ENCODE measurements at regions not wholly inside any gene's neighbourhood (a gene's known extent, or its start where the extent isn't known, plus 50 kb on each side); places are given as distances from the start of the nearest gene placed in this dataset.

GRCh38 chr22:48793949-48794348 is 1033.7 kb downstream of the BRD1 start:
- no peak for DNase-seq (ENCODE audit: low spot score)

GRCh38 chr22:48786679-48786996 is 1041.0 kb downstream of the BRD1 start:
- DNase-seq (ENCODE audit: low spot score) = no peak

DNA sequence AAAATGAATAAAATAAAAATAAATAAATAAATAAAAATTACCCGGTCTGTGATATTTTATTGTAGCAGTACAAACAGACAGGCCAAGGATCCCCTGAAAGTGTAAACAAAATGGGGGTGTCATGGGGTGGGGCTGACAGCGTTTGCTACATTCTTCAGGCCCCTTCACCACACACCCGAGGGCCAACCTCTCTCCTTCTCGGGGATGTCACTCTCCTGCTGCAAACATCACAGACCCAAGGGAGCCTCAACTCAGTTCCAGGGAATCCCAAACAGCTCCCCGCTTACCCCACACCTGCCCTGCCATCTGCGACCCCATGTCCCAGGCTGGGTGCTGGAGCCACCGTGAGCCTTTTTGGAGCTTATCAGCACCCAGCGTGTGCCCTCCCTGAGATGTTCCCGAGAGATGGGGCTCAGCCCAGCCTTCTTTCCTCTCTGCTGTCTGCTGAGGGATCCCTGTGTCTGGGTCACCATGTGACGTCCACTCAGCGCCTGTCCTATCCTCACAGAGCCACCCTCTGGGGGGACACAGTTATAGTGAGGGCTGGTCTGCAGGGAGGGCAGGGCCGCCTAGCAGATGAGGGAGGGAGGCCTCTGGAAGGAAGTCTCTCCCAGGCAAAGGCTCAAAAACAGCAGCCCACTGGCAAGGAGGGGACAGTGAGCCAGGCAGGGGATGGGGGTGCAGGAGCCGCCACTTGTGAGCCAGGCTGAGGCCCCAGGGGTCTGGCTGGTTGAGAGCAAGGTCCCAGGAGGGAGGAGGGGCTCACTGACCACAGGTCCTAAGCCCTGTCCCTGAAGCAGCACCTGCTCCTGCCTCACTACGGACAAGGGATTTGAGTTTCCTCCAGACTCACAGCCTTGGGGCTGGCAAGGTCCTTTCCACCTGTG is 1041.6 kb downstream of the BRD1 start:
- no peak for DNase-seq (ENCODE audit: low spot score)

GRCh38 chr22:48784701-48785503 is 1042.8 kb downstream of the BRD1 start:
- DNase-seq (ENCODE audit: low spot score) = no peak

- DNase-seq (ENCODE audit: low spot score) = no peak
Measured at GRCh38 chr22:48783821-48784266, 1043.8 kb downstream of the BRD1 start.

DNA sequence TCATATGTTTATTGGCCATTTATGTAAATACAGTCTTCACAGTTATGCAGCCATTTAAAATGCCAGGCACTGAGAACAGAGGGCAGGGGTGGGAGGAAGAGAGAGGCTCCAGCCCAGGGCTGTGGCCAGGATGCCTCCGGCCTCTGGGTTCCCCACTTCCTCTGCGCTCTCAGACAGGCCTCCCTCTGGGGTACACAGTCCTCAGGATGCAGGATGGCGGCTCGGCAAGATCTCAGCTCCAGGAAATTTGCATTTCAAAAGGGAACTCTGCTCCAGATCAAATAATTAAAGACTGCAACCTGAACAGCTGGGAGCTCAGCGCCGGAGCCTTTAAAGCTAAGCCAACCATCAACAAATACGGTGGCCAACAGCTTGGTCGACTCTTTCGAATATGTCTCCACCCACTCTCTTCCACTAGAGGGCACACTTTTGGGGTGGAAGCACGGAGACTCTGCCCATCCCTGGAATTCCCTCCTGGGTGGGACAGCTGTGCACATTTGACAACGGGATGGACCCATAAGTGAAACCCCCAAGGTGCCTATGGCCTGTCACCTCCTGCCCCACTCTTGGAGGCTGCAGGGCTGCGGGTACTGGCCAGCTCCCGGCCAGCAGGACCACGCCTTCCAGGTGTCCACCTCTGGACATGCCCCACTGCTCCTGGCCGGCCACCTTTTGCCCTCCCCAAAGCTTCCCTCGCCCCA is 1044.7 kb downstream of the BRD1 start:
- no peak for DNase-seq (ENCODE audit: low spot score)

DNA sequence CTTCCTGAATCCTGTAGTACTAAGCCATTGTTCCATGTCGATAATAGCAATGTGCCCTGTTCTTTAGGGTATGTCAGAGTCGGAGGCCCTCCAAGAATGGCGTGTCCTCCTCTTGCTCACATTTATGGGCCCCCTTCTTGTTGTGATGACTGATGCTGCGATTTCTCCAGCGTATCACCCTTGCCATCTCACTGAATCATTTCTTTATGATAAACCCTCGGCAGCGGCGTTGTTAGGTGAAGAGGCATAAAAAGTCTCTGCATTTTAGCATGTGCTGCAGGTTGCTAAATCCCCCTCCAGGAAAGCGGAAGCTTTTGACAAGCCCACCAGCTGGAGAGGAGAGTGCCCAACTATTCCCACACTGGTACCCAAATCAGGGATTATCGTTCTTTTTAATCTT is 1045.3 kb downstream of the BRD1 start:
- no peak for DNase-seq (ENCODE audit: low spot score)

DNA sequence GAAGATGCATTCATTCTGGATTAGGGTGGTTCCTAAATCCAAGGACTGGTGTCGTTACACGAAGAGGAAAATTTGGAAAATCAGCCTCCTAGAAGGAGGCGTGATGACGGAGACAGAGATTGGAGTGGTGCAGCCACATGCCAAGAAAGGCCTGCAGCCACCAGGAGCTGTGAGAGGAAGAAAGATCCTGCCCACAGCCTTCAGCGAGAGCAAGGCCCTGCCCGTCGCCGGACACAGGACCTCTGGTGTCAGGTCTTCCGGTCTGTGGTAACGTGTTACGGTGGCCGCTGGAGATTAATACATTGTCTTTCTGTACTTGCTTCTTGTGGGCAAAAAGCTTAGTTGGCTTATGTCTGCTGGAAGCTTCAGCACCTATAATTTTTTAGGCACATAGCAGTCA is 1045.8 kb downstream of the BRD1 start:
- DNase-seq (ENCODE audit: low spot score) = no peak

DNA sequence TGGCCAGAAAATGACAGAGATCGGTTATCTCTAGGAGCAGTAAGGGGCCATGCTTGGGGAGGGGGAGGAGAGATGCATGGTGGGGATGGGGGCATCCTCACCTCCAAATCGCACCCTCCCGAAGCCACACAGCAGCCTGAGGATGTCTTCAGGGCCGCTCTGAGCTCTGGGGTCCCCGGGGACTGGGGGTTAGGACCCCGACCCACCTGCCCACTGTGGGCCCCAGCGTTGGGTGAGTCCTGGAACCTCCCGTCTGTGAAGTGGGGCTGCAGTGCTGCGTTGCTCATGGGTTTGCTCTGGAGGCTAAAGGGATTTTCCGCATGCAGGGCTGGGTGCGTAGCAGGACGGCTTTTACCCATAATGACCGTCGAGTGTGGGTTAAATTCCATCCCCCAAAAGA is 1046.3 kb downstream of the BRD1 start:
- DNase-seq (ENCODE audit: low spot score) = no peak

DNA sequence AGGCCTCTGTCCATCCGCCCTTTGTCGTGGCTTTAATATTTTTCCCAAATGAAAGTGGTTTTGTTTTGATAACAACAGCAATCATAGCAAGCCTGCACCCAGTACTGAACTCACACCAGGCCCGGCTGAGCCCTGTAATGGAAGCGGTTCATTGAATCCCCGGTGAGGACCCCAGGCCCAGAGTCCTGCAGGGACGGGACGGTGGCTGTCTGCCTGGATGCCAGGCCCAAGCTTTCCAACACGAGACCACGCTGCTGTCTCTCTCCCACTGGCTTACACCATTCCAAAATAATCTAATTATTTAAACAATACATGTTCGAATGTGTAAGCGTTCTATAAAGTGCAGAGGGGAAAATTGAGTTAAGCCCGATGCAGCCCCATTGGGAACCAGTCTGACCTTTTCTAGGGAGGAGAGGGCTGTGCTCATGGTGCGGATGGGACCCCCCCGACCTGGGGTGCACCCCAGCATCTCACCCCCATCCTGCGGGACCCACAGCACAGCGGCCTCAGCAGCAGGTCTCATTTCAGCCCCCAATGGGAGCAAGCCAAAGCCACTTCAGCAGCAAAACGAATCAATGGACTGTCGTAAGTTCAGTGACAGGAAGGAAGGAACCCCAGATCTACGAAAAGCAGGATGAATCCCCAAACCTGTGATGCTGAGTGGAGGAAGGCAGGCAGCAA is 1046.9 kb downstream of the BRD1 start:
- no peak for DNase-seq (ENCODE audit: low spot score)

DNA sequence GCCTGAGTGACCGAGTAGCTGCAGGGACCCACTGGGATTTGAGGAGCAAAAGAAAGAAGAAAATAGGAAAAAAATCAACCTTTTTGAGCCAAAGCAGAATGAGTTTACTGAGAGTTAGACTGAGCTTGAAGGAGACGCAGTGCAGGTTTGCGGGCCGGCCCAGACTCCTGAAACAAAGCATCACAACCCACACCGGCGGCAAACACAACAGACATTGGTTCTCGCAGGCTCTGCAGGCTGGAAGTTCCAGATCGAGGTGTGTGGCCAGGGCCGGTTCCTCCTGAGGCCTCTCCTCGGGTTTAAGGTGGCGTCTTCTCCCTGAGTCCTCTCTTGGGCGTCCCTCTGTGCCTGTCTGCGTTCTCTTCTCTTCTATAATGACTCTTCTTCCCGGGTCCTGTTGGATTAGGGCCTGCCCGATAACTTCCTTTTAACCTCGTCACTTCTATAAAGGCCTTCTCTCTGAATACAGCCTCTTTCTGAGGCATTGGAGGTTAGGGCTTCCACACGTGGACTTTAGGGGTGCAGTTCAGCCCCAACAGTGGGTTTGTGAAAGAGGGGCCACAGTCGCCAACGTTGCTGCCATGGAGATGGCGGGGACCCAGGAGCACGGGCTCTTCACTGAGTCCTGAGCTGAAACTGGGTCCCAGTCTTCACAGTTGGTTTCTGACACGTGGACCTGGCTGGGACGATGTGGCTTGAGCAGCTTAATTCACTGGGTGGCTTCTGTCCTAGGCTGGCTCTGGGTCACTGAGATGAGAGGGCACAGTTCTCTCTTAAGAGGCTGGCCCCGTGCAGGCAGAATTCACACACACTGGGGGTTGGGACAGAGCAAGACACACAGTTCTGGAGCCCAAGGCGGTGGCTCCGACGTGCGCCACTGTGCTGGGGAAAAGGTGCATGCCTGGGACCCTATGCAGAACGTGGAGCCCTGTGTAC is 1047.7 kb downstream of the BRD1 start:
- no peak for DNase-seq (ENCODE audit: low spot score)

DNA sequence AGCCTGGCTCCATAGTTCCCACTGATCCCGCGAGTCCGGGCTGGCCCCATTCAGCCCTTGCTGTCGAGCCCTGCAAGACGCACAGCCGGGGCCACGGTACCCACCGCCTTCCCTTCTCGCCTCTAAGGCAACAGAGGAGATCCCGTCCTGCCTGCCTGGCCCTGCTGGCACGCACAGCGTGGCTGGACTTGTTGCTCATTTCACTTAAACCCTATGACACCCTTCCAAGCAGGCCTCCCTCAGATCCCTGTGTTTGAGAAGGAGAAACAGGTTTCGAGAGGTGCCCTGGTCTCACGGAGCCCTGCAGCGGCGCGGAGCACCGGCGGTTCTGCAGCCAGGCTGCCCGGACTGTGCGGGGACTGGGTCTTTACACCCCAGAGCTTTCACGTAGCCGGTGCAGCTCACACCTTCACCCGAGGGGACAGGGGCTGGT is 1048.4 kb downstream of the BRD1 start:
- no peak for DNase-seq (ENCODE audit: low spot score)

GRCh38 chr22:48778308-48779195 is 1049.1 kb downstream of the BRD1 start:
- DNase-seq (ENCODE audit: low spot score) = no peak

GRCh38 chr22:48772286-48772907 is 1055.3 kb downstream of the BRD1 start:
- DNase-seq (ENCODE audit: low spot score) = no peak

GRCh38 chr22:48765595-48765994 is 1062.1 kb downstream of the BRD1 start:
- DNase-seq (ENCODE audit: low spot score) = no peak

DNA sequence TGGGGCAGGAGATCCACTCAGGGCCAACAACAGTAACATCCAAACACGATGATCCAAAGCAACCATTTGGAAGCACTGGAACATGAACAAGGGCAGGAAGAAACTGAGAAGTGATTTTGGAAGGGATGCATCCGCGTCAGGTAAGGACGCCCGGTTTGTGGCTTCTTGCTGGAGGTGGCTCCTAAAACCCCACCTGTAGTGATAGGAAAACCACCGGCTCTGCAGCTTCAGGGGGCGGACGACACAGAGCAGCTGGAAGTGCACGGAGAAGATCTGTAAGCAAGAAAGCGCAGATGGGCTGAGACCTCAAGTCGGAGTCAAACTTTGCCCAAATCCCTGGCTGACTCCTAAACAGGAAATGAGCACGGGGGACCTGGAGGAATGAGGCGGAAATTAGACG is 1066.1 kb downstream of the BRD1 start:
- no peak for DNase-seq (ENCODE audit: low spot score)

DNA sequence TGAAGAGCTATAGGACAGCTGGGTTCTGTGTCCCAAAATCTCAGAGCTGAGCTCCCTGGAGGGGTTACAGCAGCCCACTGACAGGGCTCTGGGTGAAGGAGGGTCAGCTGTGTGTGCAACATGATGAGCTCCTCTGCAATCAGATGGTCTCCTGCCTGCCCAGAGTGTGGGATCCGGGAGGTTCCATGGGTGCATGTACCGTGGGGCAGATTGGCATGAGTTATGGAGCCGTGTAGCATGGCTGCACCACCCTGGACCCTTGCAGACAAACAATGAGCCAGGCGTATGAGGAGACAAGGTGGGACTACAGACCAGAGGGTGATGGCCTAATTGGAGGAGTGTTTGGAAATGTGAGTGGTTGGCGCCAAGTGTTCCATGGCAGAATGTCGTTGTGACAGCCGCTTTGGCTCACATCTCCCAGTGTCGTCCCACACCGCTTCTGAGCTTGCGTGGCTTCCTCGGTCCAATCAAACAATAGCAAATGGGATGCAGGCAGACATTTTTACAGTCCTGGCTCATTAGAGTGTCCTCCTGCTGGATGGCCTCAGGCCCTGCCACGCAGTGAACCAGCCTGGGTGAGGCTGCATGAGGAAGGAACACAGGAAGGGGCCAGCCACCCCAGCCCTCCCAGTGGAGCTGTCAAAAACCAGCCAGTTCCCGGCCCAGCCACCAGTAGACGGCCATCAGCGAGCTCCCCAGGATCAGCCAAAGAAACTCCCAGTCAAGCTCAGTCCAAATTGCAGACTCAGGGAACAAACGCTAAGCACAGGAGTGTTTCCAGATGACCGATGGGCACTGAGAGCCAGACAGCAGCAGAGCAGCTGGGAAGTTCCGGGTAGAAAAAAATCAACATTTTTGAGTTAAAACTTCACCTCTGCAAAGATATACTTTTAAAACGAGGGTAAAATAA is 1066.9 kb downstream of the BRD1 start:
- DNase-seq (ENCODE audit: low spot score) = no peak

Data from AG08396 (cell line).